Sigmoid colon (tissue), 6 donors: ENCODE measurements at regions not wholly inside any gene's neighbourhood (a gene's known extent, or its start where the extent isn't known, plus 50 kb on each side); places are given as distances from the start of the nearest gene placed in this dataset.

Source experiments
- DNase-seq: peaks from one replicate; pipeline ENCODE4 v3.0.0-alpha.2; 2019
- H3K27ac ChIP-seq, 4 donors: fragments of 200-600 bp; sonication (generic); one replicate each; pipeline ENCODE4 v1.5.1; 2016 to 2019; ENCODE audit warnings: mild to moderate bottlenecking in 1 of 4
- H3K27me3 ChIP-seq, 3 donors: fragments of 200-600 bp; sonication (generic); one replicate each; pipeline ENCODE4 v1.5.1; 2019; ENCODE audit warnings: mild to moderate bottlenecking in 1 of 3
- H3K36me3 ChIP-seq, 4 donors: fragments of 200-600 bp; sonication (generic); one replicate each; pipeline ENCODE4 v1.5.1; 2016 to 2019
- H3K4me1 ChIP-seq, 4 donors: fragments of 200-600 bp; sonication (generic); one replicate each; pipeline ENCODE4 v1.5.1; 2017 to 2019
- H3K4me3 ChIP-seq, 4 donors: fragments of 200-600 bp; sonication (generic); one replicate each; pipeline ENCODE4 v1.5.1; 2017 to 2019; ENCODE audit warnings: mild to moderate bottlenecking in 2 of 4, moderate library complexity in 1 of 4
- H3K9me3 ChIP-seq, 4 donors: fragments of 200-600 bp in 3 of 4; sonication (generic) in 3 of 4; one replicate each; pipeline versions ENCODE4 v1.5.1 to v1.6.1; 2013 to 2019
- CTCF ChIP-seq, 4 experiments: fragments of 450-650 bp in 3 of 4; fragments of 200-600 bp in 1 of 4; IDR thresholded peaks; one replicate each; pipeline ENCODE4 v1.5.1; 2016 to 2019; ENCODE audit warnings: antibody characterized with exemption in 4 of 4, mild to moderate bottlenecking in 3 of 4, moderate library complexity in 2 of 4
- EP300 ChIP-seq, 4 donors: sonication (generic); formaldehyde crosslinking; IDR thresholded peaks; one replicate each; pipeline ENCODE4 v1.6.1; 2017; ENCODE audit warnings: antibody characterized with exemption in 4 of 4
- POLR2A ChIP-seq, 2 donors: fragments of 450-650 bp; IDR thresholded peaks; one replicate each; pipeline ENCODE4 v1.6.1; 2016; ENCODE audit warnings: antibody characterized with exemption in 2 of 2, mild to moderate bottlenecking in 2 of 2, moderate library complexity in 2 of 2
- POLR2AphosphoS5 ChIP-seq, 4 donors: sonication (generic); formaldehyde crosslinking; IDR thresholded peaks; one replicate each; pipeline ENCODE4 v1.6.1; 2017; ENCODE audit warnings: antibody characterized with exemption in 4 of 4
- WGBS, 2 donors: extraction: QIAGEN DNeasy Blood & Tissue Kit; methylation state at CpG; one replicate each; pipeline ENCODE4 v1.1.7; 2013; 5-methylcytosine and 5-hydroxymethylcytosine counted together
- intact Hi-C: fragments of 100-400 bp; cut with DNase I; formaldehyde crosslinking; loops from one replicate; pipeline ENCODE4 v1.15.1; 2023
- donor health status: healthy with polysubstance abuse.
- donor health status: healthy.

DNA sequence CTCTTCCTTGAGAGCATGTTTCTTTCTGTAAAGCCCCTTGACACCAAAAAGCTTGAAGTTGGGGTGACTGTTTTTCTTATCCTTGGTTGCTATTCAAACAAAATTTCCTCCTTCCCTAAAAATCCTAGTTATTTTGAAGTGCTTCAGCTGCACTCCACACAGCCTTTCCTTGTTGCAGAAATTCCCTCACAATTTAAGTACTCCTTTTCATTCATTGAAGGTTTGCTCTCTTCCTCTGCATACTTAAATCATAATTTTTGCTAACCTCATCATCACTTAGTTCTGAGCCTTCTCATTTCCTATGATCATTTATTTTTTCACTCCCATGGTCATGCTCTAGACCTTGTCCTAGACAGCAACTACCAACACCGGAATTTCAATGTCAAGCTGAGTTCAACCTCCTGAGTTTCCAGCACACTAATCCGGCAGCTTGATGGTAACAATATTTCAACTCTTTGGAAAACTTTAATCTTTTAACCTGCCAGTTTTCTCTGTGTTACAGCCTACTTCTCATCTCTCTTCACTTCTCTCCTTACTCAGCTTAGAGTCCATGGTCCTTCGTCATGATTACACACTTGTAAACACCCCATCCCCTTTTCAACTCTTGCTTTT is 78.7 kb upstream of the ACTBL2 start:
- no peaks in the 10 kb centered on the region for H3K9me3 ChIP-seq
- no peak for DNase-seq
- no peaks in the 10 kb centered on the region for H3K36me3 ChIP-seq
- no peak overlapping the region for H3K27ac ChIP-seq
- TF ChIP-seq POLR2A (IDR thresholded peaks at IDR 0.05) (no peak), EP300 (IDR thresholded peaks at IDR 0.05) (no peak), CTCF (IDR thresholded peaks at IDR 0.05) (no peak), POLR2AphosphoS5 (IDR thresholded peaks at IDR 0.05) (no peak)
- no peak overlapping the region for H3K4me3 ChIP-seq
- 66 to 76% methylated on average over 3 of the region's 3 CpGs for WGBS, 2 donors
- H3K4me1 ChIP-seq = no peaks in the 10 kb centered on the region
- intact Hi-C loops = no loop called here
- H3K27me3 ChIP-seq = no peaks in the 10 kb centered on the region

GRCh38 chr5:57559110-57559635 is 76.6 kb upstream of the ACTBL2 start:
- Histone ChIP-seq H3K27me3 (no peaks in the 10 kb centered on the region), H3K4me3 (no peak overlapping the region), H3K9me3 (no peaks in the 10 kb centered on the region), H3K27ac (no peak overlapping the region), H3K36me3 (no peaks in the 10 kb centered on the region), H3K4me1 (no peaks in the 10 kb centered on the region)
- no peak for DNase-seq
- 83 to 90% methylated on average over 3 of the region's 3 CpGs for WGBS, 2 donors
- TF ChIP-seq POLR2A (IDR thresholded peaks at IDR 0.05) (no peak), CTCF (IDR thresholded peaks at IDR 0.05) (no peak), POLR2AphosphoS5 (IDR thresholded peaks at IDR 0.05) (no peak)
- intact Hi-C loops = no loop called here

DNA sequence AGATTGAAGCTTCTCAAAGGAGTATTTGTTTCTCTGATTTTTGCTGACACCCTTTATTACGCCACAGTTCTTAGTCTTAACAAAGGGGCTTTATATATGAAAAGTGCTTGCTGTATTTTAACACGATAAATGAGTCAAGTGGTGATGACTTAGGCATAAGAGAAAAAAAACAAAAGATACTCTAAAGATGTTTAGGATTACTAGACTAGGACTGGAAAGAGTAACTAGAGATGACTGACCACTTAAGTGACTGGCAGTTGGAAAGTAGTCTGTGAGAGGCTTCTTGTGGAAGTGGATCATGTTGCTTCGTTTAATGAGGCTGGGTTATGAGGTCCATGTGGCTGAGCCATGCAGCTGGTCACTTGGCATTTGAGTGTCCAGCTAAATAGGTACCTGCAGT is 69.4 kb upstream of the ACTBL2 start:
- H3K4me3 ChIP-seq = no peak overlapping the region
- H3K9me3 ChIP-seq = peaks cover 0 to 2% (median 0%) of the 10 kb centered on the region in 4 donors
- TF ChIP-seq POLR2AphosphoS5 (IDR thresholded peaks at IDR 0.05) (no peak), POLR2A (IDR thresholded peaks at IDR 0.05) (no peak), CTCF (IDR thresholded peaks at IDR 0.05) (no peak), EP300 (IDR thresholded peaks at IDR 0.05) (no peak)
- H3K4me1 ChIP-seq = no peaks in the 10 kb centered on the region
- intact Hi-C loops = no loop called here
- peak overlapping the region in 1 of 4 donors; percentile 5 for H3K27ac ChIP-seq
- H3K36me3 ChIP-seq = no peaks in the 10 kb centered on the region
- DNase-seq = no peak
- no peaks in the 10 kb centered on the region for H3K27me3 ChIP-seq
- WGBS, 2 donors = 67 to 80% methylated on average over 3 of the region's 3 CpGs

DNA sequence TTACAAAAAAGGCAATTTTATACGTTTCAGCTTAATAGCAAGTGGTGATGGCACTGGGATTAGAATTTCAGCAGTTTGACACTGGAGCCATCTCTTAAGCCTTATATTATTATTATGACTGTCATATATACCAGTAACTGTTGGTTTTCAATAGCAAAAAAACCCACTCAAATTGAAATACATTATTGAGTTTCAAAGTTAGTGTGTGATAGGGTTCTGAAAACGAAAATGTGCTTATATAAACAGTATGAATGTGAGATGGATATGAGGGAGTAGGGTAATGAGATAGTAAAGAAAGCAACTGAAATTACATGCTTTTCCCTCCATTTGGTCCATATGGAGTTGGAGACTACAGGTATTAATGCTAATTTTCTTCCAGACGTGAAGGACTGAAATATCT is 68.6 kb upstream of the ACTBL2 start:
- H3K27ac ChIP-seq = peak overlapping the region in 1 of 4 donors; percentile 5
- no peaks in the 10 kb centered on the region for H3K4me1 ChIP-seq
- H3K4me3 ChIP-seq = no peak overlapping the region
- H3K9me3 ChIP-seq = peaks cover 0 to 2% (median 0%) of the 10 kb centered on the region in 4 donors
- WGBS, 2 donors = 75 to 82% methylated on average over 3 of the region's 3 CpGs
- intact Hi-C loops = no loop called here
- TF ChIP-seq EP300 (IDR thresholded peaks at IDR 0.05) = no peak
- TF ChIP-seq POLR2A (IDR thresholded peaks at IDR 0.05) = no peak
- TF ChIP-seq POLR2AphosphoS5 (IDR thresholded peaks at IDR 0.05) = no peak
- TF ChIP-seq CTCF (IDR thresholded peaks at IDR 0.05) = no peak
- no peak for DNase-seq
- H3K36me3 ChIP-seq = no peaks in the 10 kb centered on the region
- H3K27me3 ChIP-seq = no peaks in the 10 kb centered on the region

- Histone ChIP-seq H3K27me3 (no peaks in the 10 kb centered on the region), H3K36me3 (no peaks in the 10 kb centered on the region), H3K9me3 (peaks cover 0 to 2% (median 0%) of the 10 kb centered on the region in 4 donors), H3K4me1 (no peaks in the 10 kb centered on the region), H3K4me3 (no peak overlapping the region), H3K27ac (no peak overlapping the region)
- no peak for DNase-seq
- TF ChIP-seq CTCF (IDR thresholded peaks at IDR 0.05) = no peak
- TF ChIP-seq POLR2AphosphoS5 (IDR thresholded peaks at IDR 0.05) = no peak
- no peak for TF ChIP-seq EP300 (IDR thresholded peaks at IDR 0.05)
- TF ChIP-seq POLR2A (IDR thresholded peaks at IDR 0.05) = no peak
- intact Hi-C loops = no loop called here
- 77 to 86% methylated on average over 6 of the region's 6 CpGs for WGBS, 2 donors
Measured at GRCh38 chr5:57550132-57550531, 67.5 kb upstream of the ACTBL2 start.
